CD4-positive, CD25-positive, alpha-beta regulatory T cell (primary cell): ENCODE measurements at regions not wholly inside any gene's neighbourhood (a gene's known extent, or its start where the extent isn't known, plus 50 kb on each side); places are given as distances from the start of the nearest gene placed in this dataset.

Experiments used
- ATAC-seq, 2 donors: fragments of 150-1000 bp; cut with Tn5 transposase; one replicate each; pipeline ENCODE4 v1.10.0; 2021; ENCODE audit warnings: low read depth in 2 of 2, moderate number of reproducible peaks in 2 of 2, moderate library complexity in 1 of 2
- DNase-seq, 3 donors: peaks; one replicate each; pipeline versions ENCODE4 v3.0.0 to v3.0.0-alpha.2; 2012 to 2022; ENCODE audit warnings: mixed read lengths in 1 of 3
- H3K27ac ChIP-seq: one replicate; pipeline ENCODE4 v1.7.0; 2013; ENCODE audit warnings: mild to moderate bottlenecking, low read length; ENCODE audit not compliant: insufficient read depth, poor library complexity, severe bottlenecking
- H3K27me3 ChIP-seq: one replicate; pipeline ENCODE4 v1.7.0; 2013; ENCODE audit warnings: low read length; ENCODE audit not compliant: control insufficient read depth, insufficient read depth
- H3K36me3 ChIP-seq: one replicate; pipeline ENCODE4 v1.7.0; 2013; ENCODE audit warnings: mild to moderate bottlenecking, low read length, moderate library complexity; ENCODE audit not compliant: control insufficient read depth, insufficient read depth
- H3K4me1 ChIP-seq: 2 replicates; pipeline ENCODE4 v1.7.0; 2013; ENCODE audit warnings: mild to moderate bottlenecking, low read length; ENCODE audit not compliant: insufficient read depth, control insufficient read depth, poor library complexity, severe bottlenecking
- H3K4me3 ChIP-seq: one replicate; pipeline ENCODE4 v1.7.0; 2013; ENCODE audit warnings: low read depth, mild to moderate bottlenecking, low read length, moderate library complexity
- H3K9me3 ChIP-seq, 2 experiments: 1 replicate in 1 of 2; 2 replicates in 1 of 2; pipeline ENCODE4 v1.7.0; 2013; ENCODE audit warnings: low read length in 2 of 2, mild to moderate bottlenecking in 1 of 2, moderate library complexity in 1 of 2; ENCODE audit not compliant: control insufficient read depth in 2 of 2
- H3K27ac Mint-ChIP-seq, 3 donors: one replicate each; pipeline ENCODE4 v1.8.0; 2020 to 2022; ENCODE audit warnings: mild to moderate bottlenecking in 3 of 3, mixed read lengths in 3 of 3, moderate library complexity in 2 of 3
- H3K27me3 Mint-ChIP-seq: one replicate; pipeline ENCODE4 v1.8.0; 2022; ENCODE audit warnings: mild to moderate bottlenecking, mixed read lengths
- H3K36me3 Mint-ChIP-seq: one replicate; pipeline ENCODE4 v1.8.0; 2020; ENCODE audit warnings: mixed read lengths
- H3K4me1 Mint-ChIP-seq, 4 donors: one replicate each; pipeline ENCODE4 v1.8.0; 2020 to 2022; ENCODE audit warnings: mixed read lengths in 4 of 4, mild to moderate bottlenecking in 1 of 4
- H3K4me3 Mint-ChIP-seq, 4 donors: one replicate each; pipeline ENCODE4 v1.8.0; 2020 to 2022; ENCODE audit warnings: mild to moderate bottlenecking in 4 of 4, mixed read lengths in 4 of 4, moderate library complexity in 3 of 4
- H3K9me3 Mint-ChIP-seq, 7 donors: one replicate each; pipeline ENCODE4 v1.8.0; 2020 to 2022; ENCODE audit warnings: mixed read lengths in 7 of 7, mild to moderate bottlenecking in 3 of 7, moderate library complexity in 2 of 7

GRCh38 chr16:82535262-82535661 lies 91.5 kb upstream of the CDH13 start:
- ATAC-seq, result no peak
- Mint-ChIP-seq H3K4me1 (no peaks in the 10 kb centered on the region), H3K36me3 (no peaks in the 10 kb centered on the region), H3K27me3 (no peaks in the 10 kb centered on the region), H3K9me3 (peaks cover 0 to 6% (median 0%) of the 10 kb centered on the region in 7 donors), H3K27ac (no peak overlapping the region), H3K4me3 (no peak overlapping the region)
- Histone ChIP-seq H3K36me3 (no peaks in the 10 kb centered on the region), H3K4me3 (no peak overlapping the region), H3K9me3 (no peaks in the 10 kb centered on the region), H3K27ac (no peak overlapping the region), H3K4me1 (no peaks in the 10 kb centered on the region), H3K27me3 (peaks cover 4% of the 10 kb centered on the region)
- no peak for DNase-seq

GRCh38 chr16:82533189-82533588 lies 93.6 kb upstream of the CDH13 start:
- ATAC-seq (no peak), DNase-seq (no peak)
- Mint-ChIP-seq H3K4me1 (no peaks in the 10 kb centered on the region), H3K36me3 (no peaks in the 10 kb centered on the region), H3K27me3 (no peaks in the 10 kb centered on the region), H3K9me3 (peaks cover 0 to 6% (median 0%) of the 10 kb centered on the region in 7 donors), H3K27ac (no peak overlapping the region), H3K4me3 (no peak overlapping the region)
- Histone ChIP-seq H3K27me3 (no peaks in the 10 kb centered on the region), H3K4me3 (no peak overlapping the region), H3K4me1 (no peaks in the 10 kb centered on the region), H3K36me3 (no peaks in the 10 kb centered on the region), H3K27ac (no peak overlapping the region), H3K9me3 (no peaks in the 10 kb centered on the region)

GRCh38 chr16:82530883-82531282 lies 95.9 kb upstream of the CDH13 start:
- Mint-ChIP-seq H3K4me1 (no peaks in the 10 kb centered on the region), H3K4me3 (no peak overlapping the region), H3K27ac (no peak overlapping the region), H3K36me3 (no peaks in the 10 kb centered on the region), H3K27me3 (no peaks in the 10 kb centered on the region), H3K9me3 (peaks cover 0 to 10% (median 3%) of the 10 kb centered on the region in 7 donors)
- no peak for ATAC-seq
- no peak overlapping the region for H3K4me3 ChIP-seq
- no peaks in the 10 kb centered on the region for H3K9me3 ChIP-seq
- H3K27me3 ChIP-seq, result no peaks in the 10 kb centered on the region
- H3K27ac ChIP-seq, result no peak overlapping the region
- H3K36me3 ChIP-seq, result no peaks in the 10 kb centered on the region
- H3K4me1 ChIP-seq, result no peaks in the 10 kb centered on the region
- no peak for DNase-seq

DNA sequence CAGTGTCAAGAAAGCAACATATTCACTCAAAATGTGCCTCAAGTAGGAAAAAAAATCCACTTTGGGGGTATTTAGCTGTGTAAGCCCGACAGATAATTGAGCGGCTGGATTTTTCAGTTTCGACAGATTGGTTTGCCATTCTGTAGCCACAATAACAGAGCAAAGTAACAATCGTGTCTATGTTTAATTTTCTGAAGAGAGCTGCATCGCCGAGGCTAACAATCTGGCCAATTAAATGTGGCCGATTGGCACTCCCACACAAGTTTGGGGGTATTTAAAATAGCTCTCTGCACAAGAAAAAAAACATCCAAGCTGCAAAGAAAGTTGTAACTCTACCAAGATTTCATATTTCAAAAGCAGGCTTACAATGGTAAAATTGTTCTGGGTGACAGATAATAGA lies 99.7 kb upstream of the CDH13 start:
- H3K9me3 Mint-ChIP-seq, result peaks cover 0 to 13% (median 5%) of the 10 kb centered on the region in 7 donors
- no peaks in the 10 kb centered on the region for H3K36me3 Mint-ChIP-seq
- ATAC-seq, result no peak

GRCh38 chr16:82524976-82525375 lies 101.8 kb upstream of the CDH13 start:
- Mint-ChIP-seq H3K9me3 (peaks cover 0 to 10% (median 1%) of the 10 kb centered on the region in 7 donors), H3K27me3 (no peaks in the 10 kb centered on the region), H3K4me1 (no peaks in the 10 kb centered on the region), H3K36me3 (no peaks in the 10 kb centered on the region), H3K4me3 (no peak overlapping the region), H3K27ac (no peak overlapping the region)
- no peak overlapping the region for H3K4me3 ChIP-seq
- ATAC-seq (no peak), DNase-seq (no peak)
- no peak overlapping the region for H3K27ac ChIP-seq
- no peaks in the 10 kb centered on the region for H3K27me3 ChIP-seq
- no peaks in the 10 kb centered on the region for H3K4me1 ChIP-seq
- H3K9me3 ChIP-seq, result no peaks in the 10 kb centered on the region
- no peaks in the 10 kb centered on the region for H3K36me3 ChIP-seq

More for the DNA sequence above, 99.7 kb upstream of the CDH13 start:
- Mint-ChIP-seq H3K27ac (no peak overlapping the region), H3K27me3 (no peaks in the 10 kb centered on the region), H3K4me1 (no peaks in the 10 kb centered on the region), H3K4me3 (no peak overlapping the region)
- Histone ChIP-seq H3K27ac (no peak overlapping the region), H3K4me3 (no peak overlapping the region), H3K36me3 (no peaks in the 10 kb centered on the region), H3K4me1 (no peaks in the 10 kb centered on the region), H3K27me3 (no peaks in the 10 kb centered on the region), H3K9me3 (no peaks in the 10 kb centered on the region)
- DNase-seq, result no peak

DNA sequence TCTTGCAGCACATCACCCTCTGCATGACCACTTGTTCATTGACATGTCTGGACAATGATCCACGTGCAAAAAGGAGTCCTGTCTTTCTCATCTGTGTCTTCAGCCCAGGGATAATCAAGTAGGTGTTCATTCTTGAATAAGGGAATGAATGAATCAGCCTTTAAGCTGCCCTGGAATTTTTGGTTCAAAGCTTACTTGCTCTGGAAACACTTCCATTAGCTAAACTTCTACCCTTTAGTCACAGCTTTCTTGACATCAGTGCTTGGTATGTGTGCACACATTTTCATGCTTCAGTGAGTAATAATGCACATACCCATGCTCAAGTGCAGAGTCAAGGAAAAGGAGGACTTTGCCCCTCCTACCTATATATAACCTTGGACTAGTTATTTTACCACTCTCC lies 103.0 kb upstream of the CDH13 start:
- no peaks in the 10 kb centered on the region for H3K27me3 Mint-ChIP-seq
- Histone ChIP-seq H3K4me3 (no peak overlapping the region), H3K27ac (no peak overlapping the region), H3K27me3 (no peaks in the 10 kb centered on the region), H3K9me3 (no peaks in the 10 kb centered on the region), H3K36me3 (no peaks in the 10 kb centered on the region), H3K4me1 (no peaks in the 10 kb centered on the region)
- H3K36me3 Mint-ChIP-seq, result no peaks in the 10 kb centered on the region
- H3K27ac Mint-ChIP-seq, result no peak overlapping the region
- no peak overlapping the region for H3K4me3 Mint-ChIP-seq
- ATAC-seq, result no peak
- peaks cover 0 to 10% (median 1%) of the 10 kb centered on the region in 7 donors for H3K9me3 Mint-ChIP-seq
- H3K4me1 Mint-ChIP-seq, result no peaks in the 10 kb centered on the region
- no peak for DNase-seq

DNA sequence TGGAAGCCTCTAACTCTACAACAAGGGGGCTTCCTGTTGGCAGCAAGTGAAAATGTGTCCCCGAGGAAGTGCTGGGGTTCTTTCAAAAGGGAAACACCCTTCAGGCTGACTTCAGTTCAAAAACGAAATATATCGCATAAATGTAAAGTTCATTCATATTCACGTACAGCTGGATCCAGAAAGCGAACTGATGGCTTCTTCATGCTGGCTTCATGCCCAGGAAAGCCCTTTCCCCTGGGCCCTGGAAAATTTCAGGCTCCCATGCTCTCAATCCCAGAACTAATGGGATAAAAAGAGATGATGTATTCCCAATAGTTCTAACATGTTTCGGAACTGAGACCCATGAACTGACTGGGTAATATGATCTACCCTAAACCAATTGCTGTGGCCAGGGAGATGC lies 104.7 kb upstream of the CDH13 start:
- Mint-ChIP-seq H3K4me3 (no peak overlapping the region), H3K27ac (no peak overlapping the region), H3K9me3 (peaks cover 0 to 10% (median 2%) of the 10 kb centered on the region in 7 donors), H3K4me1 (no peaks in the 10 kb centered on the region), H3K27me3 (no peaks in the 10 kb centered on the region), H3K36me3 (no peaks in the 10 kb centered on the region)
- ATAC-seq (no peak), DNase-seq (no peak)
- Histone ChIP-seq H3K36me3 (no peaks in the 10 kb centered on the region), H3K4me3 (no peak overlapping the region), H3K9me3 (no peaks in the 10 kb centered on the region), H3K4me1 (no peaks in the 10 kb centered on the region), H3K27ac (no peak overlapping the region), H3K27me3 (no peaks in the 10 kb centered on the region)

DNA sequence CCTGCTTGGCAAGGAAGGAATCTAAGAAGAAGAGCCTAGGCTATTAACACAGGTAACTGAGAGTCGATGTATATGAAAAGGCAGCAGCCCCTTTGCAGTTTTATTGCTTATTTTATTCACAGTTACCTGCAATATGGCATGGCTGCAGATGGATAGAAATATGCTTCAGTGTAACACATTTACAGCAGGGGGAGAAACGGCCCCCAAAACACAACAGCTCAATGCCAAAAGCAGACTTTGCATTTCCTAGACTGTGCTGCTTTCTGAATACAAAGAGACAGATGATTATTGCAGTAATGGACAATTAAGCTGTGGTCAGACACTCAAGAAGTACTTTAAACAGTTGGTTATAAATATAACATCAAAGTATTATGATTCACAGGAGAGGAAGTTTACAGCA lies 108.0 kb upstream of the CDH13 start:
- no peaks in the 10 kb centered on the region for H3K27me3 Mint-ChIP-seq
- DNase-seq, result no peak
- no peaks in the 10 kb centered on the region for H3K36me3 Mint-ChIP-seq
- Histone ChIP-seq H3K9me3 (no peaks in the 10 kb centered on the region), H3K36me3 (no peaks in the 10 kb centered on the region), H3K27me3 (no peaks in the 10 kb centered on the region), H3K4me1 (no peaks in the 10 kb centered on the region), H3K27ac (no peak overlapping the region), H3K4me3 (no peak overlapping the region)
- ATAC-seq, result no peak
- H3K9me3 Mint-ChIP-seq, result peaks cover 0 to 2% (median 0%) of the 10 kb centered on the region in 7 donors
- H3K4me3 Mint-ChIP-seq, result no peak overlapping the region
- no peaks in the 10 kb centered on the region for H3K4me1 Mint-ChIP-seq
- no peak overlapping the region for H3K27ac Mint-ChIP-seq
